C4-2B (cell line): ENCODE measurements at regions not wholly inside any gene's neighbourhood (a gene's known extent, or its start where the extent isn't known, plus 50 kb on each side); places are given as distances from the start of the nearest gene placed in this dataset.

ENCODE experiments used
- CTCF ChIP-seq: fragments of 450-650 bp; conservative IDR thresholded peaks from 2 replicates; pipeline ENCODE4 v1.5.1; 2017; ENCODE audit warnings: mild to moderate bottlenecking
- ZFX ChIP-seq: fragments of 450-650 bp; IDR thresholded peaks from 2 replicates; pipeline ENCODE4 v1.6.1; 2017

GRCh38 chr22:48720662-48721394, 1106.8 kb downstream of the BRD1 start:
- TF ChIP-seq CTCF = no peak
- no peak for TF ChIP-seq ZFX
